ENCODE measurements at regions not wholly inside any gene's neighbourhood (a gene's known extent, or its start where the extent isn't known, plus 50 kb on each side); places are given as distances from the start of the nearest gene placed in this dataset.

DNA sequence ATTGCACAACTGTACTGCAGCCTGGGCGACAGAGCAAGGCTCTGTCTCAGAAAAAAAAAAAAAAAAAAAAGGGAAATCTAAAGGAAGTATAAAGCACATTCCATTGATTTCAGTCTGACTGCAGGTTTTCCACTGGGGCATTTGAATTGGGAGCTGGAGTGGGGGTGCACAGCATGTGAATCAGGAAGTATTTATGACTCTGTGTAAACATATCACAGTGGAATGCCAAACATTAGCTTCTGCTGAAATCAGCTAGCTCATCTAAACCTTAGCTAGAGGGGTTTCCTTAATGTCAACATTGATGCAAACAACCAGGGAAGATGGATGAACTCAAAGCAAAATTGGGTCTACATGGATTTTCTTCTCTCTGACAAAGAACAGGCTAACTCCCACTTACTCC lies 641.0 kb upstream of the EEF2KMT start:
- TF ChIP-seq TAF1 (IDR thresholded peaks at IDR 0.05; ENCODE audit: borderline replicate concordance, low read depth, low read length) (no peak), POLR2A (IDR thresholded peaks at IDR 0.05; ENCODE audit: low read depth, low read length) (no peak), POLR2AphosphoS5 (IDR thresholded peaks at IDR 0.05; ENCODE audit: low read depth, low read length) (no peak)
- no peak for FAIRE-seq
- no peak for DNase-seq (ENCODE audit: insufficient read length)

DNA sequence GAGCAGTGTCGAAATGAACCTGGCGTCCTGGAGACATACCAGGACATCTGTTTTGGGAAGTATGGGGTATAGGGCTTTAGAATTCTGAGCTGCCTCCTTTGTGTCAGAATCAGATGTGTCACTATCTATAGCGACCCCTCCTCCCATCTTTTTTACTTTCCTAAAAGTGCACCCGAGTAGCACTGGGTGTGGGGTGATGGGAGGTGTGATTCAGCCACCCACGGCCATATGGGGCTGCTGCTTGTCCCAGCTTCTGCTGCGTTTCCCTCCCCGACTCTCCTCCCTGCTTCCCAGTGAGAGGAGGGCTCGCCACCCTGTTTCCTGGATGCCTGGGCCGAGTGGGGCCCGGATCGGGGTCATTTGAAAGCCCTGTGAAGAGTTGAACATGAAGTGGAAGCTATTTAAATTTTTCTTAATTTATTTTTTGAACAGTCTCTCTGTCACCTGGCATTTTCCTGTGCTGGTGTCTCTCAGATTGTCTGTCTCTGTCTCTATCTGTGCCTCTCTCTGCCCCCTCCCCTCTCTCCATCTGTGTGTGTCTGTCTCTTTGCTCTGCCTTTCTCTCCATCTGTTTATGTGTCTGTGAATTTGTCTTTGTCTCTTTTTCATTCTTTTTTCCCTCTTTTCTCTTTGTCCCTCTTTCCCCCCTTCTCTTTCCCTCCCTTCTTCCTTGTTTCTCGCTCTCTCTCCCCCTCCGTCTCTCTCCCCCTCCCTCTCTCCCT lies 638.8 kb upstream of the EEF2KMT start:
- DNase-seq (ENCODE audit: insufficient read length) = no peak
- TF ChIP-seq TAF1 (IDR thresholded peaks at IDR 0.05; ENCODE audit: borderline replicate concordance, low read depth, low read length) = no peak
- TF ChIP-seq POLR2A (IDR thresholded peaks at IDR 0.05; ENCODE audit: low read depth, low read length) = no peak
- TF ChIP-seq POLR2AphosphoS5 (IDR thresholded peaks at IDR 0.05; ENCODE audit: low read depth, low read length) = no peak
- FAIRE-seq = no peak

GRCh38 chr16:5735444-5735843 lies 637.8 kb upstream of the EEF2KMT start:
- FAIRE-seq (no peak), DNase-seq (ENCODE audit: insufficient read length) (no peak)
- TF ChIP-seq POLR2A (IDR thresholded peaks at IDR 0.05; ENCODE audit: low read depth, low read length) = no peak
- TF ChIP-seq POLR2AphosphoS5 (IDR thresholded peaks at IDR 0.05; ENCODE audit: low read depth, low read length) = no peak
- no peak for TF ChIP-seq TAF1 (IDR thresholded peaks at IDR 0.05; ENCODE audit: borderline replicate concordance, low read depth, low read length)

- TF ChIP-seq TAF1 (IDR thresholded peaks at IDR 0.05; ENCODE audit: borderline replicate concordance, low read depth, low read length) (no peak), POLR2A (IDR thresholded peaks at IDR 0.05; ENCODE audit: low read depth, low read length) (no peak), POLR2AphosphoS5 (IDR thresholded peaks at IDR 0.05; ENCODE audit: low read depth, low read length) (no peak)
- FAIRE-seq (no peak), DNase-seq (ENCODE audit: insufficient read length) (no peak)
Measured at GRCh38 chr16:5730783-5731182, 633.2 kb upstream of the EEF2KMT start.

DNA sequence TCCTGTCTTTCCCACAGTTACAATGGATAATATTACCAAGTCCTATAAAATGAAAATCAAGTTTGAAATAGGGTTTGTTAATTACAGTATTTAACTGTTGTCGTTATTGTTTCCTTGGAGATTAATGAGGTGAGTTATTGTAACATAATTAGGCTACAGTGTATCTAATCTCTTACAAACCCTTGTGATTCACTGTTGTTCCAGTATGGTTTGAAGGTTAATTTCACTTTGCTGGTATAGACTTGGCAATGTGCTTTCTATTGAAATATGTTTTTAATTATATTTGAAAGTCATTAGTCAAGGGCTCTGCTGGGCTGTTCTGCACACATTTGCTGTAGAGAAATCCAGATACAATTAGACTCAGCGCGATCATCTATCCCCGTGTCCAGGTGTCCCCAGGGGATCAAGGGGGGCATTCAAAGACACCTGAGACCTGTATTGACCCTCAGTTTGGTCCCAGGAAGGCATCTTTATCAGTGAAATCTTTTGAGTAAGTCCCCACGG lies 624.6 kb upstream of the EEF2KMT start:
- TF ChIP-seq TAF1 (IDR thresholded peaks at IDR 0.05; ENCODE audit: borderline replicate concordance, low read depth, low read length) (no peak), POLR2A (IDR thresholded peaks at IDR 0.05; ENCODE audit: low read depth, low read length) (no peak), POLR2AphosphoS5 (IDR thresholded peaks at IDR 0.05; ENCODE audit: low read depth, low read length) (no peak)
- DNase-seq (ENCODE audit: insufficient read length) (no peak), FAIRE-seq (no peak)

DNA sequence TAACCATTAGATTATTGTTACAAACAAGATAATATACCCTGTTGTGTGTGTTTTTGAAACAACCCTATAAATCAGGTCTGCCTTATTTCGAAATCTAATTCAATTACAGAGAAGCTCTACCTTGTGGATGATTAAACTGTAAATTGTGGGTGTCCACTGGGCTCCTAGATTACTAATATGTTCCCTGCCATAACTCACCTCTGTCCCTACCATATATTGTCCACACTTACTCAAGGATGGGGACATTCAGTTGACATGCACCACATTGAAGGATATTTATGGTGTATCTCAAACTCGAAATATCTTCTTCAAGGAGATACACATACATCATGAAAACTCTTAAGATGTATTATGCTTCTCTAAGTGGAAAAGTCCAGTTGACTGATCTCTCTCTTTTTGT lies 617.6 kb upstream of the EEF2KMT start:
- TF ChIP-seq POLR2A (IDR thresholded peaks at IDR 0.05; ENCODE audit: low read depth, low read length) (no peak), TAF1 (IDR thresholded peaks at IDR 0.05; ENCODE audit: borderline replicate concordance, low read depth, low read length) (no peak), POLR2AphosphoS5 (IDR thresholded peaks at IDR 0.05; ENCODE audit: low read depth, low read length) (no peak)
- DNase-seq (ENCODE audit: insufficient read length) = no peak

GRCh38 chr16:5709889-5710288 lies 612.3 kb upstream of the EEF2KMT start:
- FAIRE-seq (no peak), DNase-seq (ENCODE audit: insufficient read length) (no peak)
- TF ChIP-seq TAF1 (IDR thresholded peaks at IDR 0.05; ENCODE audit: borderline replicate concordance, low read depth, low read length) = no peak
- TF ChIP-seq POLR2A (IDR thresholded peaks at IDR 0.05; ENCODE audit: low read depth, low read length) = no peak
- no peak for TF ChIP-seq POLR2AphosphoS5 (IDR thresholded peaks at IDR 0.05; ENCODE audit: low read depth, low read length)

More for the DNA sequence above, 617.6 kb upstream of the EEF2KMT start:
- FAIRE-seq = no peak

GRCh38 chr16:5706211-5706610 lies 608.6 kb upstream of the EEF2KMT start:
- DNase-seq (ENCODE audit: insufficient read length) = no peak
- no peak for FAIRE-seq
- TF ChIP-seq TAF1 (IDR thresholded peaks at IDR 0.05; ENCODE audit: borderline replicate concordance, low read depth, low read length) = no peak
- no peak for TF ChIP-seq POLR2A (IDR thresholded peaks at IDR 0.05; ENCODE audit: low read depth, low read length)
- no peak for TF ChIP-seq POLR2AphosphoS5 (IDR thresholded peaks at IDR 0.05; ENCODE audit: low read depth, low read length)

DNA sequence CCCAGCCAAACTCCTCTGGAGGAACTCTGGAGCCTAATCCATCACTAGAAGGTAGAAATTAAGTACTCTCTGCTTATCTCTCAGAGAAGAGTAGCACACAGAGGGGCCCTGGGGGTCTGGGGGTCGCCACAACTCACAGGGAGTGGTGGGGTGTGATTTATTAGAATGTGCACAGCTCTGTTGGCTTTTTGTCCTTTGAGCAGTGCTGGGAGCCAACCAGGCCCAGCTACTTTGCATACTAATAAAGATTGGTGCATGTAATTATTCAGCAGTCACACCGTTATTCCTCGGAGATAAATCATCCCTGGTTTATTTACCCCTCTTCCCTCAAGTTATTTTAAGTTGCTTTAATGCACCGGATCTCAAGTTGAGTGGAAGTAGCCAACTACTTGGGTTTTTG lies 606.7 kb upstream of the EEF2KMT start:
- DNase-seq (ENCODE audit: insufficient read length) = no peak
- FAIRE-seq = no peak
- TF ChIP-seq POLR2A (IDR thresholded peaks at IDR 0.05; ENCODE audit: low read depth, low read length) (no peak), TAF1 (IDR thresholded peaks at IDR 0.05; ENCODE audit: borderline replicate concordance, low read depth, low read length) (no peak)

- no peak for TF ChIP-seq POLR2A (IDR thresholded peaks at IDR 0.05; ENCODE audit: low read depth, low read length)
- TF ChIP-seq POLR2AphosphoS5 (IDR thresholded peaks at IDR 0.05; ENCODE audit: low read depth, low read length) = no peak
- no peak for TF ChIP-seq TAF1 (IDR thresholded peaks at IDR 0.05; ENCODE audit: borderline replicate concordance, low read depth, low read length)
- DNase-seq (ENCODE audit: insufficient read length) (no peak), FAIRE-seq (no peak)
Measured at GRCh38 chr16:5693426-5693825, 595.8 kb upstream of the EEF2KMT start.

GRCh38 chr16:5681966-5682365 lies 584.4 kb upstream of the EEF2KMT start:
- TF ChIP-seq POLR2AphosphoS5 (IDR thresholded peaks at IDR 0.05; ENCODE audit: low read depth, low read length) = no peak
- DNase-seq (ENCODE audit: insufficient read length) (no peak), FAIRE-seq (no peak)

DNA sequence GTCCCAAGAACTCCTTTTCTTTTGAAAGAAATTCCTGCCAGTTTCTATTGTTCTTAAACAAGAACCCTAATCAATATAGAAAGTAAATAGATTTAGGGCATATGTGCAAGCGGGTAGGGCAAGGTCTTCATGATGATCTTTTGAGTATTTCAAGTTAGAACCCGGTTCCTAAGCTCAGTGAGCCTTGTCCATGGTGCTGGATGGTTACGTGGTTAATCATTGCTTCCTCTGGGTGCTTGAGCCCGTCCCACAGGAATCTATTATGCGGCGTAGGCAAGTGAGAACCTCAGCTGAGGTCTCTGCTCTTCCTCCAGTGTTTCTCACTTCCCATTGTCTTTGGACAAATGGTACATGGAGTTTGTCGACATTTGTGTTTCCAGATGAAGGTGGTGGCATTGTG lies 580.8 kb upstream of the EEF2KMT start:
- FAIRE-seq (no peak), DNase-seq (ENCODE audit: insufficient read length) (no peak)
- no peak for TF ChIP-seq TAF1 (IDR thresholded peaks at IDR 0.05; ENCODE audit: borderline replicate concordance, low read depth, low read length)

DNA sequence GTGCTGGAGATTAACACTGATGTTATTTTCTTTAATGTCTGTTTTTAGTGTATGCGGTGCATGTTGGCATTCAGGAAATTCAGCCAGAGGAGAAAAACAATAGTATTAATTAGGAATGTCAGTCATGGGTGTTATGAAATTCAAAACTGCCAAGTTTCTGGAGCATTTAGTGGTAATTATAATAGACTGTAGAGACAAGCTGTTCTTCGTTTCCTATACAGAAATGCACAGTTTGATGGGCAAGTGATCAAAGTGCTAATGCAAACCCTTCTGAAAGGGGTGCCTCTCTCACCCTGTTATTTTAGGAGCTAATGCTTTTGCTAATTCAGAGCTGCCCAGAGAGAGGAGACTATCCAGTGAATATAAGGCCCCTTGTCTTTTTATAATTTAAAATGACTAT lies 573.8 kb upstream of the EEF2KMT start:
- FAIRE-seq (no peak), DNase-seq (ENCODE audit: insufficient read length) (no peak)
- TF ChIP-seq TAF1 (IDR thresholded peaks at IDR 0.05; ENCODE audit: borderline replicate concordance, low read depth, low read length) (no peak), POLR2AphosphoS5 (IDR thresholded peaks at IDR 0.05; ENCODE audit: low read depth, low read length) (no peak), POLR2A (IDR thresholded peaks at IDR 0.05; ENCODE audit: low read depth, low read length) (no peak)

Data from GM12892 (cell line).